Neuronal stem cell (in vitro differentiated cells): ENCODE measurements at regions not wholly inside any gene's neighbourhood (a gene's known extent, or its start where the extent isn't known, plus 50 kb on each side); places are given as distances from the start of the nearest gene placed in this dataset.

Experiments
- DNase-seq: peaks from one replicate; pipeline ENCODE4 v3.0.0-alpha.2; 2013; ENCODE audit warnings: low spot score
- H2AFZ ChIP-seq: one replicate; pipeline ENCODE4 v1.6.1; 2013; ENCODE audit warnings: mild to moderate bottlenecking, low read length, inconsistent platforms
- H2AK5ac ChIP-seq: 2 replicates; pipeline ENCODE4 v1.6.1; 2013; ENCODE audit warnings: low read depth, mild to moderate bottlenecking, inconsistent platforms, low read length, moderate library complexity, mixed read lengths
- H2BK120ac ChIP-seq: 2 replicates; pipeline ENCODE4 v1.6.1; 2013; ENCODE audit warnings: low read depth, mild to moderate bottlenecking, inconsistent platforms, low read length, moderate library complexity, mixed read lengths
- H2BK12ac ChIP-seq: one replicate; pipeline ENCODE4 v1.6.1; 2013; ENCODE audit warnings: low read length, inconsistent platforms
- H2BK15ac ChIP-seq: 2 replicates; pipeline ENCODE4 v1.6.1; 2013; ENCODE audit warnings: mild to moderate bottlenecking, low read length, inconsistent platforms, mixed read lengths
- H2BK5ac ChIP-seq: one replicate; pipeline ENCODE4 v1.6.1; 2013; ENCODE audit warnings: inconsistent platforms, mild to moderate bottlenecking, low read length, moderate library complexity
- H3K14ac ChIP-seq: one replicate; pipeline ENCODE4 v1.6.1; 2013; ENCODE audit warnings: low read length, inconsistent platforms
- H3K18ac ChIP-seq: 2 replicates; pipeline ENCODE4 v1.6.1; 2013; ENCODE audit warnings: low read length, inconsistent platforms
- H3K23ac ChIP-seq: 2 replicates; pipeline ENCODE4 v1.6.1; 2013; ENCODE audit warnings: low read depth, mild to moderate bottlenecking, mixed read lengths, low read length, inconsistent platforms; ENCODE audit not compliant: poor library complexity
- H3K27ac ChIP-seq: replicated peaks from 3 replicates; pipeline ENCODE4 v1.5.1; 2013; ENCODE audit warnings: low read length, inconsistent platforms
- H3K27me3 ChIP-seq, 3 experiments: 2 replicates each; pipeline ENCODE4 v1.6.1; 2013; ENCODE audit warnings: low read length in 3 of 3, mild to moderate bottlenecking in 2 of 3, inconsistent platforms in 1 of 3, low read depth in 1 of 3, mixed read lengths in 1 of 3, moderate library complexity in 1 of 3; ENCODE audit not compliant: control insufficient read depth in 3 of 3, insufficient read depth in 3 of 3
- H3K36me3 ChIP-seq, 2 donors: replicated peaks in 1 of 2; 2 replicates each; pipeline ENCODE4 v1.6.1; 2013; ENCODE audit warnings: low read length in 2 of 2; ENCODE audit not compliant: control insufficient read depth in 2 of 2, insufficient read depth in 2 of 2
- H3K4ac ChIP-seq: 2 replicates; pipeline ENCODE4 v1.6.1; 2013; ENCODE audit warnings: inconsistent platforms, mild to moderate bottlenecking, low read length, moderate library complexity
- H3K4me1 ChIP-seq, 2 donors: 1 replicate in 1 of 2; 2 replicates in 1 of 2; pipeline ENCODE4 v1.6.1; 2013; ENCODE audit warnings: low read length in 2 of 2, low read depth in 1 of 2; ENCODE audit not compliant: control insufficient read depth in 2 of 2, insufficient read depth in 1 of 2
- H3K4me2 ChIP-seq: one replicate; pipeline ENCODE4 v1.6.1; 2013; ENCODE audit warnings: mild to moderate bottlenecking, low read length, inconsistent platforms; ENCODE audit not compliant: insufficient read depth, poor library complexity, severe bottlenecking
- H3K4me3 ChIP-seq, 2 donors: 2 replicates each; pipeline ENCODE4 v1.5.1; 2013; ENCODE audit warnings: low read length in 2 of 2, mild to moderate bottlenecking in 2 of 2, inconsistent platforms in 1 of 2, moderate library complexity in 1 of 2
- H3K79me1 ChIP-seq: one replicate; pipeline ENCODE4 v1.6.1; 2013; ENCODE audit warnings: low read depth, mild to moderate bottlenecking, inconsistent platforms, low read length, moderate library complexity
- H3K9ac ChIP-seq: one replicate; pipeline ENCODE4 v1.6.1; 2013; ENCODE audit warnings: mild to moderate bottlenecking, low read depth, low read length, inconsistent platforms; ENCODE audit not compliant: poor library complexity
- H3K9me3 ChIP-seq, 2 donors: replicated peaks in 1 of 2; 2 replicates each; pipeline versions ENCODE3 to v1.6.1; 2013; ENCODE audit warnings: low read length in 2 of 2, mild to moderate bottlenecking in 2 of 2, inconsistent platforms in 1 of 2, low read depth in 1 of 2, mixed read lengths in 1 of 2, moderate library complexity in 1 of 2; ENCODE audit not compliant: control insufficient read depth in 2 of 2, insufficient read depth in 1 of 2
- H4K8ac ChIP-seq: one replicate; pipeline ENCODE4 v1.6.1; 2013; ENCODE audit warnings: low read depth, mild to moderate bottlenecking, inconsistent platforms, low read length, moderate library complexity
- H4K91ac ChIP-seq: one replicate; pipeline ENCODE4 v1.6.1; 2013; ENCODE audit warnings: low read length, low read depth, mild to moderate bottlenecking, inconsistent platforms; ENCODE audit not compliant: poor library complexity
- WGBS, 2 donors: extraction: QIAGEN DNeasy Blood & Tissue Kit; methylation state at CpG; one replicate each; pipeline ENCODE4 v1.1.7; 2013; ENCODE audit warnings: missing lambda C conversion rate in 2 of 2, mixed read lengths in 1 of 2; ENCODE audit not compliant: insufficient read length in 2 of 2, insufficient replicate concordance in 1 of 2; ENCODE audit errors: extremely low coverage in 2 of 2; 5-methylcytosine and 5-hydroxymethylcytosine counted together

DNA sequence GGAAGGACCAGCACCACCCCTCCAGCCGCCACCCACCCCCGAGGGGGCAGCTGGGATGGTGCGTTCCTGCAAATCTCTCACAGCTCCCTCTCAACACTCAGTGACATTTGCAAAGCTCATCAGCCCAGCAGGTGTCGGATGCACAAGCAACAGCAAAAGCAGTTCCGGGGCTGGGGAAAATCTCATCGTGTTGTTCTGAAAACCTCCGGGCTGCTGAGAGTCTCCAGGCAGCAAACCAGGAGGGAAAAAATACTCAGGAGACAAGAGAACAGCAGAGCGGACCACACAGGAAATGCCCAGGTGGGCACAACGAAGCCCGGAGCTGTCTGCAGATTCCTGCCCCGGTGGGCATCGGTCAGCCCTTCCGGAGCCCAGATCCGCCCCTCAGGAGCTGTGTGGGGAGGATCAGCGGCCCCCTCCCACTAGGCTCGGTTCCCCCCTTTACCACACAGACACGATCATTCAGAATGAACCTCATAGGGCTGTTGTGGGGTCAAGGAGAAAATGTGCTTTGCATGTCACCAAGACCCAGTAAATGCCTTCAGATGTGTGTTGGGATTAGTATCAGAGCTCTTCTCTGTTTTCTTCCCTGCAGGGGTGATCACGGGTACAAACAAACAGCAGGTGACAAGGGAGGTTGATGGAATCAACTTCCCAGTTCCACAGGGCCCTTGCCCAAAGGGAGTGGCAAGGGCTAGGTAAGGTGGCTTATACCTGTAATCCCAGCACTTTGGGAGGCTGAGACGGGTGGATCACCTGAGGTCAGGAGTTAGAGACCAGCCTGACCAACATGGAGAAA, 127.0 kb upstream of the TIAM1 start:
- no peak overlapping the region for H2AK5ac ChIP-seq
- peaks cover 5 to 9% of the 10 kb centered on the region in 2 donors for H3K9me3 ChIP-seq
- no peak overlapping the region for H3K23ac ChIP-seq
- peaks cover 0 to 4% of the 10 kb centered on the region in 2 donors for H3K4me1 ChIP-seq
- no peak overlapping the region for H4K8ac ChIP-seq
- no peak overlapping the region for H3K27ac ChIP-seq
- H3K4me2 ChIP-seq = no peak overlapping the region
- H2BK12ac ChIP-seq = no peak overlapping the region
- no peak overlapping the region for H4K91ac ChIP-seq
- no peak overlapping the region for H3K4me3 ChIP-seq
- H2AFZ ChIP-seq = no peak overlapping the region
- no peaks in the 10 kb centered on the region for H3K27me3 ChIP-seq
- H3K4ac ChIP-seq = no peak overlapping the region
- H3K18ac ChIP-seq = no peak overlapping the region
- WGBS, 2 donors = no CpG with 5 or more reads among the region's 19 CpGs
- H3K79me1 ChIP-seq = peaks cover 2% of the 10 kb centered on the region
- no peak overlapping the region for H2BK5ac ChIP-seq
- peaks cover 3 to 5% of the 10 kb centered on the region in 2 donors for H3K36me3 ChIP-seq
- no peak overlapping the region for H3K9ac ChIP-seq
- no peak for DNase-seq
- H3K14ac ChIP-seq = no peak overlapping the region
- H2BK15ac ChIP-seq = no peak overlapping the region
- no peak overlapping the region for H2BK120ac ChIP-seq

DNA sequence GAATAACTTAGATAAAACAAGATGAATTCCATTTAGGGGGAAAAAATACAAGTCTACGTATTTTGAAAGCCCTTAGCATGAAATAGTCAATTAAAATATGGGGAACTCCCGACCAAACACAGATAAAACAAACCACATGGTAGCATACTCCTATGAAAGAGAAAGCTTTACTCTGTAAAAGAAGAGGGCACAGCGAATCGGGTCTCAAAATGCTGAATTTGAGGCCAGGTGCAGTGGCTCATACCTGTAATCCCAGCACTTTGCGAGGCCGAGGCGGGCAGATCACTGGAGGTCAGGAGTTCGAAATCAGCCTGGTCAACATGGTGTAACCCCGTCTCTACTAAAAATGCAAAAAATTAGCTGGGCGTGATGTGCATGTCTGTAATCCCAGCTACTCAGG, 116.9 kb upstream of the TIAM1 start:
- Histone ChIP-seq H2BK15ac (no peak overlapping the region), H3K4me2 (no peak overlapping the region), H2AK5ac (no peak overlapping the region), H2BK120ac (no peak overlapping the region), H2AFZ (no peak overlapping the region), H3K27ac (no peak overlapping the region), H3K27me3 (no peaks in the 10 kb centered on the region), H4K91ac (no peak overlapping the region), H2BK12ac (no peak overlapping the region), H3K9ac (no peak overlapping the region), H3K18ac (no peak overlapping the region), H3K23ac (no peak overlapping the region), H3K4ac (no peak overlapping the region), H3K4me1 (no peaks in the 10 kb centered on the region), H2BK5ac (no peak overlapping the region), H3K14ac (no peak overlapping the region), H3K79me1 (peaks cover 4% of the 10 kb centered on the region), H3K9me3 (no peaks in the 10 kb centered on the region), H3K36me3 (peaks cover 2 to 5% of the 10 kb centered on the region in 2 donors), H4K8ac (no peak overlapping the region), H3K4me3 (no peak overlapping the region)
- DNase-seq = no peak
- no CpG with 5 or more reads among the region's 10 CpGs for WGBS, 2 donors

DNA sequence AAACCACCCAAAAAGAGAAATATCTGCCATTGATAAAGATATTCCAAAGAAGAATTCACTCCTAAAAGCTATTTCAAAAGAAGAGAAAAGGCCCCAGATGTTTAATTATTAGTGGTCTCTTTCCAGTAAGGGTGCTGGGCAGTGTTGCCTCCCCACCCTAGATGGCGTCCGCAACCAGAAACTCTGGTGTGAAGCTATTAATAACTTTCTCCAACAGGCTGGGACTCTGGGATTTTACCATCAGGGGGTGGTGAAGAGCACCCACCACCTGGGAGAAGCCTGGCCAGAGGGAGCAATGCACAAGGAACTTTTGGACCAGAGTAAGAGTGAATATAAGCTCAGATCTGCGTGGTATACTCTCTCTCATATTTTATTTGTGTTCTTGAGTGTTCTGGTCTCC, 115.4 kb upstream of the TIAM1 start:
- DNase-seq = no peak
- Histone ChIP-seq H2BK15ac (no peak overlapping the region), H3K27ac (no peak overlapping the region), H4K8ac (no peak overlapping the region), H3K9ac (no peak overlapping the region), H3K27me3 (no peaks in the 10 kb centered on the region), H3K4me2 (no peak overlapping the region), H2AK5ac (no peak overlapping the region), H3K4me3 (no peak overlapping the region), H3K18ac (no peak overlapping the region), H3K23ac (no peak overlapping the region), H3K36me3 (peaks cover 2 to 5% of the 10 kb centered on the region in 2 donors), H2AFZ (no peak overlapping the region), H3K4me1 (no peaks in the 10 kb centered on the region), H3K14ac (no peak overlapping the region), H4K91ac (no peak overlapping the region), H2BK120ac (no peak overlapping the region), H2BK12ac (no peak overlapping the region), H3K79me1 (peaks cover 4% of the 10 kb centered on the region), H3K9me3 (no peaks in the 10 kb centered on the region), H2BK5ac (no peak overlapping the region), H3K4ac (no peak overlapping the region)
- WGBS, 2 donors = no CpG with 5 or more reads among the region's 3 CpGs

DNA sequence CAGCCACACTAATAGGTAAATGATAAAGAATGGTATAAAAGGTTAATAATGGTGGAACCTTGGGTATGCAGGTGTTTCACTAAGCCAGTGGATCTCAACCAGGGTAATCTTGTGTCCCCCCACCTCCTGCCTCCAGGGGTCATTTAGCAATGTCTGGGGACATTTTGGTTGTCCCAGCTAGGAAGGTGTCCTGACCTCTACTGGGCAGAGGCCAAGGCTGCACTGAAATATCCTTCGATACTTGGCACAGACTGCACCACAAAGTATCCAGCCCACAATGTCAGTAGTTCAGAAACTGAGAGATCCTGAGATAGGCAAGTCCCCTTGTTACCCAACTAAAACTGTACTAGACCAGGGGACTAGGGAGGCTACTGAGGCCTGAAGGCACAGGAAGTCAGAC, 113.6 kb upstream of the TIAM1 start:
- Histone ChIP-seq H3K27me3 (no peaks in the 10 kb centered on the region), H4K91ac (no peak overlapping the region), H3K4me1 (no peaks in the 10 kb centered on the region), H3K18ac (no peak overlapping the region), H2BK5ac (no peak overlapping the region), H3K4me2 (no peak overlapping the region), H3K4me3 (no peak overlapping the region), H2AFZ (no peak overlapping the region), H3K9ac (no peak overlapping the region), H2BK120ac (no peak overlapping the region), H2BK15ac (no peak overlapping the region), H3K4ac (no peak overlapping the region), H3K9me3 (peaks cover 0 to 3% of the 10 kb centered on the region in 2 donors), H3K27ac (no peak overlapping the region), H3K14ac (no peak overlapping the region), H3K23ac (no peak overlapping the region), H3K79me1 (peaks cover 4% of the 10 kb centered on the region), H2AK5ac (no peak overlapping the region), H2BK12ac (no peak overlapping the region), H4K8ac (no peak overlapping the region), H3K36me3 (peaks cover 0 to 2% of the 10 kb centered on the region in 2 donors)
- DNase-seq = no peak
- WGBS, 2 donors = no CpG with 5 or more reads among the region's 1 CpG
